ENCODE measurements at regions not wholly inside any gene's neighbourhood (a gene's known extent, or its start where the extent isn't known, plus 50 kb on each side); places are given as distances from the start of the nearest gene placed in this dataset.

GRCh38 chr4:181846934-181847333, 396.3 kb upstream of the TENM3 start:
- no peak overlapping the region for H3K4me3 ChIP-seq (IDR thresholded peaks at IDR 0.05; ENCODE audit: insufficient read depth, low read depth, low read length)
- no peaks in the 10 kb centered on the region for H3K79me2 ChIP-seq (ENCODE audit: insufficient read depth, low read depth)
- no peaks in the 10 kb centered on the region for H4K20me1 ChIP-seq (ENCODE audit: insufficient read depth)
- H3K9ac ChIP-seq, result no peak overlapping the region
- no peaks in the 10 kb centered on the region for H3K27me3 ChIP-seq (ENCODE audit: insufficient read depth, low read depth)
- H2AFZ ChIP-seq (ENCODE audit: low read depth), result no peak overlapping the region
- TF ChIP-seq CTCF (conservative IDR thresholded peaks at IDR 0.05; ENCODE audit: low read depth, low read length), result no peak
- no peaks in the 10 kb centered on the region for H3K4me1 ChIP-seq (ENCODE audit: low read depth, poor library complexity, severe bottlenecking)
- no peak overlapping the region for H3K4me2 ChIP-seq
- H3K27ac ChIP-seq, result no peak overlapping the region
- no peaks in the 10 kb centered on the region for H3K36me3 ChIP-seq (ENCODE audit: insufficient read depth)

- H3K36me3 ChIP-seq (ENCODE audit: insufficient read depth), result no peaks in the 10 kb centered on the region
- no peak for TF ChIP-seq CTCF (conservative IDR thresholded peaks at IDR 0.05; ENCODE audit: low read depth, low read length)
- no peaks in the 10 kb centered on the region for H3K27me3 ChIP-seq (ENCODE audit: insufficient read depth, low read depth)
- no peak overlapping the region for H3K27ac ChIP-seq
- H3K4me1 ChIP-seq (ENCODE audit: low read depth, poor library complexity, severe bottlenecking), result no peaks in the 10 kb centered on the region
- no peak overlapping the region for H3K4me3 ChIP-seq (IDR thresholded peaks at IDR 0.05; ENCODE audit: insufficient read depth, low read depth, low read length)
- H3K79me2 ChIP-seq (ENCODE audit: insufficient read depth, low read depth), result no peaks in the 10 kb centered on the region
- no peak overlapping the region for H2AFZ ChIP-seq (ENCODE audit: low read depth)
- H3K4me2 ChIP-seq, result no peak overlapping the region
- no peaks in the 10 kb centered on the region for H4K20me1 ChIP-seq (ENCODE audit: insufficient read depth)
- H3K9ac ChIP-seq, result no peak overlapping the region
These were observed 394.8 kb upstream of the TENM3 start for GRCh38 chr4:181848357-181848756.

DNA sequence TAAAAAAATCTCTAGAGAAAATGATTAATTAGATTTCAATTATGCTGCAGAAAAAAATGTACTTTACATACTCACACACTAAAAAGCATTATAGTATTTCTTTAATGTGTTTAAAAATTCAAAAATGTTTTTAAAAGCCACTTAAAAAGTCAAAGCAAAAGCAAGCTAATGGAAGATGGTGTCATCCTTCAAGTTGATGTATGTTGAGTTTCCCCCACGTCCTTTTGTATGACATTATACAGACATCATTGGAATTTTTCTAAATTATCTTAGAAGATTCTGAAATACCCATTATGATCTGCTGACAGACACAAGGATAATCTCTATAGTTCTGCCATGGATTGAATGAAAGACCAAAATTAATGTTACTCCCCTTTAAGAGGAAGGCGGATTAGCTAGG, 393.7 kb upstream of the TENM3 start:
- Histone ChIP-seq H3K9ac (no peak overlapping the region), H3K79me2 (ENCODE audit: insufficient read depth, low read depth) (no peaks in the 10 kb centered on the region), H2AFZ (ENCODE audit: low read depth) (no peak overlapping the region)

DNA sequence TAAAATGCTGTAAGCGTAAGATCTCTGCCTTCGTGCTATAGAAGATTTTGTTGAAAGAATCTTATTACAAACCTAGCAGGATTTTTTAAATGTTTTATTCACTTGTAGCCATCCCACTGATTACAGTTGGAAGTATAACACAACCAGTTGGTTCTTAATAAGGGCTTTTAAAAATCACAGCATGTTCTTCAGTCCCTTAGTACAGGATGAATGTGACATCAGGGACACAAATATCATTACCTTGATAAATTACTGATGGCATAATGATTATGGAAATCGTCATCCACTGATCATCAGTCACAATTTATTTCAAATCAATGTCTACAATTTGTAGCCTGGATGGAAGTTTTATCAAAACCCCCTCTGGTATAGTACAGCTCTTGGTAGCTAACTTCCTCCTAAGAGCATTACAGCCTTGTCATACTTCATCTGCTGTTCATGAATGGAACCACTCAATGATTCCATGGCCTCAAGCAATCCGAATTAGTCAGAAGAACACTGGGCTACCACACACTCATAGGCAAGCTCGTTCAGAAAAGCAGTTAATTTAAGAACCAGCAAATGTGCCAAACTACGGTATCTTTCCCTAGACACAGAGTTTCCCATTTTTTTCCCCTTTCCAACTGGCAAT, 389.2 kb upstream of the TENM3 start:
- H3K79me2 ChIP-seq (ENCODE audit: insufficient read depth, low read depth), result no peaks in the 10 kb centered on the region
- H4K20me1 ChIP-seq (ENCODE audit: insufficient read depth), result no peaks in the 10 kb centered on the region
- no peak for TF ChIP-seq CTCF (conservative IDR thresholded peaks at IDR 0.05; ENCODE audit: low read depth, low read length)
- H3K4me2 ChIP-seq, result no peak overlapping the region
- H3K4me1 ChIP-seq (ENCODE audit: low read depth, poor library complexity, severe bottlenecking), result peaks cover 16% of the 10 kb centered on the region
- H3K9ac ChIP-seq, result no peak overlapping the region
- H3K4me3 ChIP-seq (IDR thresholded peaks at IDR 0.05; ENCODE audit: insufficient read depth, low read depth, low read length), result no peak overlapping the region
- no peaks in the 10 kb centered on the region for H3K27me3 ChIP-seq (ENCODE audit: insufficient read depth, low read depth)
- H2AFZ ChIP-seq (ENCODE audit: low read depth), result no peak overlapping the region
- no peaks in the 10 kb centered on the region for H3K36me3 ChIP-seq (ENCODE audit: insufficient read depth)
- no peak overlapping the region for H3K27ac ChIP-seq

More for the DNA sequence above, 393.7 kb upstream of the TENM3 start:
- H4K20me1 ChIP-seq (ENCODE audit: insufficient read depth), result no peaks in the 10 kb centered on the region
- no peak overlapping the region for H3K4me3 ChIP-seq (IDR thresholded peaks at IDR 0.05; ENCODE audit: insufficient read depth, low read depth, low read length)
- no peaks in the 10 kb centered on the region for H3K27me3 ChIP-seq (ENCODE audit: insufficient read depth, low read depth)
- no peak overlapping the region for H3K4me2 ChIP-seq
- no peaks in the 10 kb centered on the region for H3K4me1 ChIP-seq (ENCODE audit: low read depth, poor library complexity, severe bottlenecking)
- TF ChIP-seq CTCF (conservative IDR thresholded peaks at IDR 0.05; ENCODE audit: low read depth, low read length), result no peak
- H3K27ac ChIP-seq, result no peak overlapping the region
- H3K36me3 ChIP-seq (ENCODE audit: insufficient read depth), result no peaks in the 10 kb centered on the region

Measured in KMS-11 (cell line).